Thyroid gland (tissue), 4 donors: ENCODE measurements at regions not wholly inside any gene's neighbourhood (a gene's known extent, or its start where the extent isn't known, plus 50 kb on each side); places are given as distances from the start of the nearest gene placed in this dataset.
A peak's percentile ranks its signal among the peaks of the same experiment; 100 is the strongest.

Experiments used
- DNase-seq, 2 donors: peaks; one replicate each; pipeline ENCODE4 v3.0.0-alpha.2; 2019
- H3K27ac ChIP-seq, 3 donors: fragments of 200-600 bp; sonication (generic); 1 replicate in 2 of 3; 2 replicates in 1 of 3; pipeline ENCODE4 v1.5.1; 2016 to 2019; ENCODE audit warnings: mild to moderate bottlenecking in 1 of 3, moderate library complexity in 1 of 3
- H3K27me3 ChIP-seq: fragments of 200-600 bp; sonication (generic); one replicate; pipeline ENCODE4 v1.5.1; 2019
- H3K36me3 ChIP-seq, 2 donors: fragments of 200-600 bp; sonication (generic); one replicate each; pipeline ENCODE4 v1.5.1; 2016 to 2019
- H3K4me1 ChIP-seq, 2 donors: fragments of 200-600 bp; sonication (generic); one replicate each; pipeline ENCODE4 v1.5.1; 2017 to 2019
- H3K4me3 ChIP-seq, 3 donors: fragments of 200-600 bp; sonication (generic); replicated peaks in 1 of 3; 1 replicate in 2 of 3; 2 replicates in 1 of 3; pipeline ENCODE4 v1.5.1; 2016; ENCODE audit warnings: mild to moderate bottlenecking in 1 of 3
- H3K9me3 ChIP-seq: fragments of 200-600 bp; sonication (generic); one replicate; pipeline ENCODE4 v1.5.1; 2017
- CTCF ChIP-seq, 6 experiments: fragments of 200-600 bp in 3 of 6; fragments of 450-650 bp in 3 of 6; sonication (generic) in 3 of 6; IDR thresholded peaks; one replicate each; pipeline ENCODE4 v1.5.1; 2016 to 2019; ENCODE audit warnings: antibody characterized with exemption in 6 of 6, mild to moderate bottlenecking in 2 of 6, inconsistent platforms in 1 of 6, moderate library complexity in 1 of 6
- POLR2A ChIP-seq, 2 donors: fragments of 450-650 bp; IDR thresholded peaks; one replicate each; pipeline ENCODE4 v1.6.1; 2017; ENCODE audit warnings: antibody characterized with exemption in 2 of 2, mild to moderate bottlenecking in 2 of 2, moderate library complexity in 1 of 2
- WGBS, 2 donors: methylation state at CpG; one replicate each; pipeline ENCODE4 v1.1.5; 2017; 5-methylcytosine and 5-hydroxymethylcytosine counted together
- intact Hi-C: fragments of 100-400 bp; cut with DNase I; formaldehyde crosslinking; loops from one replicate; pipeline ENCODE4 v1.15.1; 2023

- intact Hi-C loops = no loop called here
- Histone ChIP-seq H3K4me3 (no peak overlapping the region), H3K27ac (no peak overlapping the region), H3K36me3 (no peaks in the 10 kb centered on the region), H3K4me1 (no peaks in the 10 kb centered on the region), H3K9me3 (no peaks in the 10 kb centered on the region), H3K27me3 (no peaks in the 10 kb centered on the region)
- 62 to 83% methylated on average over 1 of the region's 1 CpG for WGBS, 2 donors
- no peak for TF ChIP-seq POLR2A (IDR thresholded peaks at IDR 0.05)
- TF ChIP-seq CTCF (IDR thresholded peaks at IDR 0.05) = no peak
- no peak for DNase-seq
Observed at GRCh38 chrX:113136836-113137235, 296.2 kb upstream of the AMOT start.

- H3K36me3 ChIP-seq = no peaks in the 10 kb centered on the region
- TF ChIP-seq CTCF (IDR thresholded peaks at IDR 0.05) (no peak), POLR2A (IDR thresholded peaks at IDR 0.05) (no peak)
- DNase-seq = no peak
- no peaks in the 10 kb centered on the region for H3K9me3 ChIP-seq
- H3K27ac ChIP-seq = no peak overlapping the region
- 81 to 82% methylated on average over 1 of the region's 1 CpG for WGBS, 2 donors
- intact Hi-C loops = no loop called here
- no peak overlapping the region for H3K4me3 ChIP-seq
- no peaks in the 10 kb centered on the region for H3K4me1 ChIP-seq
- H3K27me3 ChIP-seq = no peaks in the 10 kb centered on the region
Observed at GRCh38 chrX:113133316-113133715, 292.7 kb upstream of the AMOT start.

- Histone ChIP-seq H3K27me3 (no peaks in the 10 kb centered on the region), H3K27ac (no peak overlapping the region), H3K9me3 (no peaks in the 10 kb centered on the region), H3K4me1 (no peaks in the 10 kb centered on the region), H3K36me3 (no peaks in the 10 kb centered on the region), H3K4me3 (no peak overlapping the region)
- intact Hi-C loops = no loop called here
- no peak for DNase-seq
- TF ChIP-seq POLR2A (IDR thresholded peaks at IDR 0.05) (no peak), CTCF (IDR thresholded peaks at IDR 0.05) (no peak)
Observed at GRCh38 chrX:113124693-113125092, 284.1 kb upstream of the AMOT start.

GRCh38 chrX:113075521-113075920 lies 234.9 kb upstream of the AMOT start:
- H3K9me3 ChIP-seq = no peaks in the 10 kb centered on the region
- DNase-seq = no peak
- H3K27me3 ChIP-seq = no peaks in the 10 kb centered on the region
- no peak overlapping the region for H3K27ac ChIP-seq
- H3K4me3 ChIP-seq = no peak overlapping the region
- H3K4me1 ChIP-seq = peaks cover 0 to 5% of the 10 kb centered on the region in 2 donors
- no peaks in the 10 kb centered on the region for H3K36me3 ChIP-seq
- TF ChIP-seq POLR2A (IDR thresholded peaks at IDR 0.05) (no peak), CTCF (IDR thresholded peaks at IDR 0.05) (no peak)
- intact Hi-C loops = no loop called here

GRCh38 chrX:113059714-113060113 lies 219.1 kb upstream of the AMOT start:
- H3K36me3 ChIP-seq = no peaks in the 10 kb centered on the region
- H3K9me3 ChIP-seq = no peaks in the 10 kb centered on the region
- H3K27me3 ChIP-seq = no peaks in the 10 kb centered on the region
- intact Hi-C loops = no loop called here
- TF ChIP-seq CTCF (IDR thresholded peaks at IDR 0.05) (no peak), POLR2A (IDR thresholded peaks at IDR 0.05) (no peak)
- no peak overlapping the region for H3K27ac ChIP-seq
- DNase-seq = peak; percentile 6 to 7
- 20 to 33% methylated on average over 1 of the region's 1 CpG for WGBS, 2 donors
- H3K4me3 ChIP-seq = no peak overlapping the region
- no peaks in the 10 kb centered on the region for H3K4me1 ChIP-seq
